ENCODE measurements at regions not wholly inside any gene's neighbourhood (a gene's known extent, or its start where the extent isn't known, plus 50 kb on each side); places are given as distances from the start of the nearest gene placed in this dataset.

DNA sequence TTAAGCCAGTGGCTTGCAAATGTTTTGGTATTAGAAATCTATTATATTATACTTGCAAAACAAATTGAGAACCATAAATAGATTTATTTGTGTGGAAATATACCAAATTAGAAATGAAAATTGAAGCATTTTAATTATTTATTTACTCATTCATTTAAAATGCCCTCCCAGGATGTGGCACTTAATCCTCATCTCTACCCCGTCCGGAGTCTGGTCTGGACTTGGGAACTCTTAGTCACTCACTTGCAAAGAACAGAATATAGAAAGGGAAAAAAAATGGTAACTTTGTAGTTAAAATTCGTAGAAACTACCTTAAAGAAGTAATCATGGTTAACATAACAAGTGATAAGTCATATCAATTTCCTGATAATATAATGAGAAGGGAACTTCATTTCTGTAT lies 775.9 kb upstream of the INTU start:
- in situ Hi-C loops (cut with HindIII; ENCODE audit: low pct_unique_long_range_greater_than_20kb, low sequenced_read_pairs) = no loop called here

GRCh38 chr4:126859314-126859713 lies 773.4 kb upstream of the INTU start:
- in situ Hi-C loops (cut with HindIII; ENCODE audit: low pct_unique_long_range_greater_than_20kb, low sequenced_read_pairs) = no loop called here
- TF ChIP-seq JUND (IDR thresholded peaks at IDR 0.05; ENCODE audit: low read depth) = no peak
- DNase-seq (ENCODE audit: low read depth in 1 of 2, low spot score in 1 of 2) = no peak

More for the DNA sequence above, 775.9 kb upstream of the INTU start:
- DNase-seq (ENCODE audit: low read depth in 1 of 2, low spot score in 1 of 2) = no peak
- TF ChIP-seq JUND (IDR thresholded peaks at IDR 0.05; ENCODE audit: low read depth) = no peak

- no peak for DNase-seq (ENCODE audit: low read depth in 1 of 2, low spot score in 1 of 2)
- in situ Hi-C loops (cut with HindIII; ENCODE audit: low pct_unique_long_range_greater_than_20kb, low sequenced_read_pairs) = no loop called here
- no peak for TF ChIP-seq JUND (IDR thresholded peaks at IDR 0.05; ENCODE audit: low read depth)
Measured at GRCh38 chr4:126859872-126860271, 772.9 kb upstream of the INTU start.

DNA sequence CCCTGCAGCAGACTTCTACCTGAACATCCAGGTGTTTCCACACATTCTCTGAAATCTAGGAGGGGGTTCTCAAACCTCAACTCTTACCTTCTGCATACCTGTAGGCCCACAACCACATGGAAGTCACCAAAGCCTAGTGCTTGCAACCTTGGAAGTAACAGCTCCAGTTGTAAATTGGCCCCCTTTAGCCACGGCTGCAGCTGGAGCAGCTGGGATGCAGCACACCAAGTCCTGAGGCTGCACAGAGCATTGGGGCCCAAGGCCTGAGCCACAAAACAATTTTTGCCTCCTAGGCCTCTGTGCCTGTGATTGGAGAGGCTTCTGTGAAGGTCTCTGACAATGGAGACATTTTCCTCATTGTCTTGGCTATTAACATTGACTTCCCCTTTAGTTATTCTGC lies 772.4 kb upstream of the INTU start:
- no peak for TF ChIP-seq JUND (IDR thresholded peaks at IDR 0.05; ENCODE audit: low read depth)
- no peak for DNase-seq (ENCODE audit: low read depth in 1 of 2, low spot score in 1 of 2)
- in situ Hi-C loops (cut with HindIII; ENCODE audit: low pct_unique_long_range_greater_than_20kb, low sequenced_read_pairs) = no loop called here

DNA sequence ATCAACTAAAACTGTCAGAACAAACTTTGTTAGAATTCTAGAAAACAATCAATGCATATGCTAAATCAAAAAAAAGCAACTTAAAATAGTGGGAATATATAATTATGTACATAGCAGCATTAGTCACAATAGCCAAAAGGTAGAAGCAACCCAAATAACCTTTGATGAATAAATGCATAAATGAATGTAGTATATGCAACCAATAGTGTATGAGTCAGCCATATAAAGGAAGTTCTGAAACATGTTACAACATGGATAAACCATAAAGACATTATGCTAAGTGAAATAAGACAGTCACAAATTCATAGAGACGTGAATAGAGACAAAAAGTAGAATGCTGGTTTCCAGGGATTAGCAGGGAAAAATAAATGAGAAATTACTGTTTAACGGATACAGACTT lies 762.8 kb upstream of the INTU start:
- in situ Hi-C loops (cut with HindIII; ENCODE audit: low pct_unique_long_range_greater_than_20kb, low sequenced_read_pairs) = no loop called here
- DNase-seq (ENCODE audit: low read depth in 1 of 2, low spot score in 1 of 2) = no peak

GRCh38 chr4:126871810-126872209 lies 760.9 kb upstream of the INTU start:
- no peak for DNase-seq (ENCODE audit: low read depth in 1 of 2, low spot score in 1 of 2)
- TF ChIP-seq JUND (IDR thresholded peaks at IDR 0.05; ENCODE audit: low read depth) = no peak
- in situ Hi-C loops (cut with HindIII; ENCODE audit: low pct_unique_long_range_greater_than_20kb, low sequenced_read_pairs) = no loop called here

More for the DNA sequence above, 762.8 kb upstream of the INTU start:
- no peak for TF ChIP-seq JUND (IDR thresholded peaks at IDR 0.05; ENCODE audit: low read depth)

DNA sequence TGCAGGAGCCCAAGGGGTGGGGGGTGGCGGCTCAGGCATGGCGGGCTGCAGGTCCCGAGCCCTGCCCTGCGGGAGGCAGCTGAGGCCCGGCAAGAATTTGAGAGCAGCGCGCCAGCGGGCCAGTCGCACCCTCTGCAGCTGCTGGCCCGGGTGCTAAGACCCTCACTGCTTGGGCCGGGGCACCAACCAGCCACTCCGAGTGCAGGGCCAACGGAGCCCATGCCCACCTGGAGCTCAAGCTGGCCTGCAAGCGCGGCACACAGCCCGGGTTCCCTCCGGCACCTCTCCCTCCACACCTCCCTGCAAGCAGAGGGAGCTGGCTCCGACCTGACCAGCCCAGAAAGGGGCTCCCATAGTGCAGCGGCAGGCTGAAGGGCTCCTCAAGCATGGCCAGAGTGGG lies 758.2 kb upstream of the INTU start:
- in situ Hi-C loops (cut with HindIII; ENCODE audit: low pct_unique_long_range_greater_than_20kb, low sequenced_read_pairs) = no loop called here
- TF ChIP-seq JUND (IDR thresholded peaks at IDR 0.05; ENCODE audit: low read depth) = no peak
- no peak for DNase-seq (ENCODE audit: low read depth in 1 of 2, low spot score in 1 of 2)

DNA sequence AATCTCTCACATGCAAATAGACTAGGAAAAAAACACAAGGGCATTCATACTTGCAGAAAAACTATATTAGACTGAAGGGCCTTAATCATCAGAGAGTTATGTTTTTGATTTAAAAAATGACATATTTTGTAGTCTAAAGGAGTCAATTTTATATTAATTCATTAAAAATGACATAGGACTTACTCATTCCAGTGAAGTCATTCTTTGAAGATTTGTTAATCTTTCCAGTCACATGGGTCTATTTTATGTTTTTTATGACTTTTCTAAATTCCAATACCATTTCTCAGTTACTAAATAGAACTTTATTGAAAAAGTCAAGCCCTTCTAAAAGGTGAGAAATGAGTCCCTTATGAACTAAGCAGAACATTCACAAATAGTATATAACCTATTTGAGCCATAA lies 743.8 kb upstream of the INTU start:
- DNase-seq (ENCODE audit: low read depth in 1 of 2, low spot score in 1 of 2) = no peak
- TF ChIP-seq JUND (IDR thresholded peaks at IDR 0.05; ENCODE audit: low read depth) = no peak
- in situ Hi-C loops (cut with HindIII; ENCODE audit: low pct_unique_long_range_greater_than_20kb, low sequenced_read_pairs) = no loop called here

DNA sequence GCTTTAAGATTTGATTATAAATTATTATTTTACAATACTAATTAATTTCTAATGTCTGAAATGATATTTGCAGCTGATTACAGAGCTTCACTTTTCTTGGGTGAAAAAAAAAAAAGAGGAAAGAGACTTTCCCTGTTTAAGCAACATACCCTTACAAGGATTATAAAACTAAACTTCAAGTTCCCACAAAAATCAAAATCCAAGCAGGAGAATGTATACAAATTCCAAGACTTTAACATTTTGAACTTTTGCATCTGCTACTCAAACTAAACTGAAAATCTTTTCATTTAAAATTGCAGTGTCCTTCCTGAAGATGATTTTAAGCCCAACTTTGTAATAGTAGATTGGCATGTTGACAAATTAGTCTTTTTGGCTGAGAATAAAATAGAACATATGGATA lies 742.4 kb upstream of the INTU start:
- TF ChIP-seq JUND (IDR thresholded peaks at IDR 0.05; ENCODE audit: low read depth) = no peak
- no peak for DNase-seq (ENCODE audit: low read depth in 1 of 2, low spot score in 1 of 2)
- in situ Hi-C loops (cut with HindIII; ENCODE audit: low pct_unique_long_range_greater_than_20kb, low sequenced_read_pairs) = no loop called here

GRCh38 chr4:126890994-126891393 lies 741.8 kb upstream of the INTU start:
- in situ Hi-C loops (cut with HindIII; ENCODE audit: low pct_unique_long_range_greater_than_20kb, low sequenced_read_pairs) = no loop called here
- no peak for TF ChIP-seq JUND (IDR thresholded peaks at IDR 0.05; ENCODE audit: low read depth)
- DNase-seq (ENCODE audit: low read depth in 1 of 2, low spot score in 1 of 2) = no peak

DNA sequence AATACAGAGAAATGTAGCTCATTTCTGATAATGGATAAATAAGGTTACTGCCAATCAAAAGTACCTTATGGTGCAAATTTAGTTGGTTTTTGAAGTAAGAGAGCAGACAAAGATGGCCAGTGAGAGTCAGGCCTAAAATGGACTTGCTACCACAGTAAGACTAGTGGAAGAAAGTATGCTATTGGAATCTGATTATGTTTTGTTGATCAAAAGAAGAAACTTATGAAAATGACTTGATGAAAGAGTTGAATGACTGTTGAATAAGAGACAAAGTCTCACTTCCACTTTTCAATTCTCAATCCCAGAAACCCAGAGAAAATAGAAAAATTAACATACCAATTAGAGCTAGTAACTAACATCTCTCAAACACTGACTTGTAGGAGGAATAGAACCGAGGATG lies 737.8 kb upstream of the INTU start:
- in situ Hi-C loops (cut with HindIII; ENCODE audit: low pct_unique_long_range_greater_than_20kb, low sequenced_read_pairs) = no loop called here
- no peak for DNase-seq (ENCODE audit: low read depth in 1 of 2, low spot score in 1 of 2)
- TF ChIP-seq JUND (IDR thresholded peaks at IDR 0.05; ENCODE audit: low read depth) = no peak

GRCh38 chr4:126895988-126896570 lies 736.7 kb upstream of the INTU start:
- no peak for DNase-seq (ENCODE audit: low read depth in 1 of 2, low spot score in 1 of 2)
- in situ Hi-C loops (cut with HindIII; ENCODE audit: low pct_unique_long_range_greater_than_20kb, low sequenced_read_pairs) = no loop called here
- TF ChIP-seq JUND (IDR thresholded peaks at IDR 0.05; ENCODE audit: low read depth) = no peak

GRCh38 chr4:126897038-126897437 lies 735.7 kb upstream of the INTU start:
- no peak for DNase-seq (ENCODE audit: low read depth in 1 of 2, low spot score in 1 of 2)
- in situ Hi-C loops (cut with HindIII; ENCODE audit: low pct_unique_long_range_greater_than_20kb, low sequenced_read_pairs) = no loop called here
- TF ChIP-seq JUND (IDR thresholded peaks at IDR 0.05; ENCODE audit: low read depth) = no peak

DNA sequence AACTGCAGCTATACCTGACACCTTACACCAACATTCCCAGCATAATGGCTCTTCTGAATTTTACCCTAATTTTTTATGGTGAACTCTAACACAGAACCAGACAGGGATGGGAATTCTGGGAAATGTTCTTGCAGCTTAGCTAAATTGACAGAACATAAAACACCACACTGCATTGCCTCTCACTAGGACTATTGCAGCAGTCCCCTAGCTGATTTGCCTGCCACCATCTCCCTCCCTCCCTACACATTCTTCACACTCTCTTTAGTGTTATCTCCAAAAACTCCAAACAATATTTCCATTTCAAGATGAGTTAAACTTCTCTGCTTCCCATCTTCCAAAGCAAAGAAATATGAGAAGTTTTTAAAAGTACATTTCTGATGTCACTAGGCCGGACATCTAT lies 733.9 kb upstream of the INTU start:
- TF ChIP-seq JUND (IDR thresholded peaks at IDR 0.05; ENCODE audit: low read depth) = no peak
- no peak for DNase-seq (ENCODE audit: low read depth in 1 of 2, low spot score in 1 of 2)
- in situ Hi-C loops (cut with HindIII; ENCODE audit: low pct_unique_long_range_greater_than_20kb, low sequenced_read_pairs) = no loop called here
